Neural progenitor cell (in vitro differentiated cells): ENCODE measurements at regions not wholly inside any gene's neighbourhood (a gene's known extent, or its start where the extent isn't known, plus 50 kb on each side); places are given as distances from the start of the nearest gene placed in this dataset.

Source experiments
- EZH2 ChIP-seq: fragments of 200-600 bp; sonication (generic); IDR thresholded peaks from 2 replicates; pipeline ENCODE4 v1.6.1; 2017; ENCODE audit warnings: antibody characterized with exemption, mild to moderate bottlenecking, moderate library complexity
- TF ChIP-seq, protein P1 (sequence below): fragments of 200-600 bp; sonication (generic); IDR thresholded peaks from 2 replicates; pipeline ENCODE4 v1.5.1; 2017; ENCODE audit warnings: antibody characterized with exemption, mild to moderate bottlenecking

DNA sequence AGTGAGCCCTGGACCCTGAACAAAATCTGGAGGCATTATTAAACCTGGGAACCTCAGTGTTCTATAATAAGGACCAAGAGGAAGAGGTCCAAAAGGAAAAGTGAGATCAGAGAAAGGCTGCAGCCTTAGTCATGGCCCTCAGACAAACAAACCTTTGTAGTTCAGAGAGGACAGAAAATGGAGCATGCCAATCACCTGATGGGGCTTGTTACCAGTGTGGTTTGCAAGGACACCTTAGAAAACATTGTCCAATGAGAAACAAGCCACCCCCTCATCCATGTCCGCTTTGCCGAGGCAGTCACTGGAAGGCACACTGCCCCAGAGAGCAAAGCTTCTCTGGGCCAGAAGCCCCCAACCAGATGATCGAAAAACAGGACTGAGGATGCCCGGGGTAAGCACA lies 254.8 kb downstream of the CDH10 start:
- TF ChIP-seq, protein P1, sequence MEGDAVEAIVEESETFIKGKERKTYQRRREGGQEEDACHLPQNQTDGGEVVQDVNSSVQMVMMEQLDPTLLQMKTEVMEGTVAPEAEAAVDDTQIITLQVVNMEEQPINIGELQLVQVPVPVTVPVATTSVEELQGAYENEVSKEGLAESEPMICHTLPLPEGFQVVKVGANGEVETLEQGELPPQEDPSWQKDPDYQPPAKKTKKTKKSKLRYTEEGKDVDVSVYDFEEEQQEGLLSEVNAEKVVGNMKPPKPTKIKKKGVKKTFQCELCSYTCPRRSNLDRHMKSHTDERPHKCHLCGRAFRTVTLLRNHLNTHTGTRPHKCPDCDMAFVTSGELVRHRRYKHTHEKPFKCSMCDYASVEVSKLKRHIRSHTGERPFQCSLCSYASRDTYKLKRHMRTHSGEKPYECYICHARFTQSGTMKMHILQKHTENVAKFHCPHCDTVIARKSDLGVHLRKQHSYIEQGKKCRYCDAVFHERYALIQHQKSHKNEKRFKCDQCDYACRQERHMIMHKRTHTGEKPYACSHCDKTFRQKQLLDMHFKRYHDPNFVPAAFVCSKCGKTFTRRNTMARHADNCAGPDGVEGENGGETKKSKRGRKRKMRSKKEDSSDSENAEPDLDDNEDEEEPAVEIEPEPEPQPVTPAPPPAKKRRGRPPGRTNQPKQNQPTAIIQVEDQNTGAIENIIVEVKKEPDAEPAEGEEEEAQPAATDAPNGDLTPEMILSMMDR: no peak
- no peak for TF ChIP-seq EZH2
